ENCODE measurements at regions not wholly inside any gene's neighbourhood (a gene's known extent, or its start where the extent isn't known, plus 50 kb on each side); places are given as distances from the start of the nearest gene placed in this dataset.
A peak's percentile ranks its signal among the peaks of the same experiment; 100 is the strongest.

- DNase-seq: no peak
Observed at GRCh38 chr4:79078339-79078738, 139.1 kb upstream of the PAQR3 start.

GRCh38 chr4:79074040-79074439 lies 134.8 kb upstream of the PAQR3 start:
- no peak for DNase-seq

GRCh38 chr4:79073471-79073870 lies 134.2 kb upstream of the PAQR3 start:
- no peak for DNase-seq

GRCh38 chr4:79065262-79065661 lies 126.0 kb upstream of the PAQR3 start:
- DNase-seq: no peak

- DNase-seq: no peak
Observed at GRCh38 chr4:79064806-79065205, 125.6 kb upstream of the PAQR3 start.

- no peak for DNase-seq
Observed at GRCh38 chr4:79059631-79060399, 120.6 kb upstream of the PAQR3 start.

GRCh38 chr4:79057772-79058171 lies 118.5 kb upstream of the PAQR3 start:
- no peak for DNase-seq

GRCh38 chr4:79053754-79054153 lies 114.5 kb upstream of the PAQR3 start:
- DNase-seq: no peak

GRCh38 chr4:79050541-79050880 lies 111.3 kb upstream of the PAQR3 start:
- DNase-seq: peak in 2 of 3 experiments; percentile 35 to 89

GRCh38 chr4:79049840-79050540 lies 110.8 kb upstream of the PAQR3 start:
- peak; percentile 56 to 95 (median 90) for DNase-seq

GRCh38 chr4:79048878-79049277 lies 109.6 kb upstream of the PAQR3 start:
- peak in 1 of 3 experiments; percentile 42 for DNase-seq

- DNase-seq: no peak
Observed at GRCh38 chr4:79047316-79047715, 108.1 kb upstream of the PAQR3 start.

- no peak for DNase-seq
Observed at GRCh38 chr4:79046016-79046592, 106.9 kb upstream of the PAQR3 start.

- DNase-seq: no peak
Observed at GRCh38 chr4:79044141-79044659, 105.0 kb upstream of the PAQR3 start.

GRCh38 chr4:79043138-79043537 lies 103.9 kb upstream of the PAQR3 start:
- DNase-seq: peak in 1 of 3 experiments; percentile 28

- DNase-seq: peak; percentile 30 to 82 (median 60)
Observed at GRCh38 chr4:79042079-79042674, 102.9 kb upstream of the PAQR3 start.

- DNase-seq: no peak
Observed at GRCh38 chr4:79034544-79034943, 95.3 kb upstream of the PAQR3 start.

- no peak for DNase-seq
Observed at GRCh38 chr4:79030973-79031372, 91.7 kb upstream of the PAQR3 start.

- no peak for DNase-seq
Observed at GRCh38 chr4:79027656-79028055, 88.4 kb upstream of the PAQR3 start.

- DNase-seq: peak in 2 of 3 experiments; percentile 15 to 73
Observed at GRCh38 chr4:79025170-79025569, 85.9 kb upstream of the PAQR3 start.

GRCh38 chr4:79023799-79024770 lies 84.8 kb upstream of the PAQR3 start:
- peak in 1 of 3 experiments; percentile 66 for DNase-seq

- no peak for DNase-seq
Observed at GRCh38 chr4:79022529-79022928, 83.3 kb upstream of the PAQR3 start.
